H1 (cell line): ENCODE measurements at regions not wholly inside any gene's neighbourhood (a gene's known extent, or its start where the extent isn't known, plus 50 kb on each side); places are given as distances from the start of the nearest gene placed in this dataset.

ENCODE experiments used
- CTCF ChIA-PET: fragments of 300-600 bp; sonication (Branson Sonifier 250); formaldehyde crosslinking; loops from one replicate; lab custom pipeline; 2021; ENCODE audit not compliant: partially characterized antibody; lab: Charles Lee
- POLR2A ChIA-PET: fragments of 300-600 bp; sonication (Branson Sonifier 250); formaldehyde crosslinking; loops from one replicate; lab custom pipeline; 2021; ENCODE audit warnings: inconsistent platforms; ENCODE audit not compliant: partially characterized antibody; lab: Charles Lee
- DNase-seq, 2 experiments: peaks; one replicate each; pipeline versions ENCODE4 v3.0.0 to v3.0.0-alpha.2; 2010 to 2022; ENCODE audit warnings: low spot score in 2 of 2, low read depth in 1 of 2, mixed read lengths in 1 of 2
- FAIRE-seq: peaks from 2 replicates; lab custom pipeline; 2011; peaks lifted over from hg19 to GRCh38; lab: Jason Lieb, UNC
- H2AFZ ChIP-seq: 2 replicates; pipeline ENCODE4 v1.8.1; 2012; ENCODE audit warnings: low read length, inconsistent platforms
- H2AK5ac ChIP-seq: 2 replicates; pipeline ENCODE4 v1.6.1; 2013; ENCODE audit warnings: low read depth, low read length
- H2BK120ac ChIP-seq: replicated peaks from 2 replicates; pipeline ENCODE3; 2013; ENCODE audit warnings: low read depth, low read length, inconsistent platforms
- H2BK12ac ChIP-seq: 2 replicates; pipeline ENCODE4 v1.6.1; 2013; ENCODE audit warnings: low read depth, low read length
- H2BK15ac ChIP-seq: 2 replicates; pipeline ENCODE4 v1.6.1; 2013; ENCODE audit warnings: low read length
- H2BK20ac ChIP-seq: 2 replicates; pipeline ENCODE4 v1.6.1; 2013; ENCODE audit warnings: low read length
- H2BK5ac ChIP-seq: 2 replicates; pipeline ENCODE4 v1.6.1; 2013; ENCODE audit warnings: low read depth, low read length
- H3K14ac ChIP-seq: 2 replicates; pipeline ENCODE4 v1.6.1; 2013; ENCODE audit warnings: inconsistent platforms; ENCODE audit not compliant: insufficient read length
- H3K18ac ChIP-seq: 2 replicates; pipeline ENCODE4 v1.6.1; 2013; ENCODE audit warnings: low read length; ENCODE audit errors: extremely low read depth
- H3K23ac ChIP-seq: 2 replicates; pipeline ENCODE4 v1.6.1; 2013; ENCODE audit warnings: inconsistent platforms; ENCODE audit not compliant: insufficient read length
- H3K23me2 ChIP-seq: 2 replicates; pipeline ENCODE4 v1.6.1; 2013; ENCODE audit warnings: low read depth, low read length
- H3K27ac ChIP-seq: 2 replicates; pipeline ENCODE4 v1.6.1; 2011; ENCODE audit warnings: low read depth, low read length, inconsistent platforms
- H3K27me3 ChIP-seq, 4 experiments: replicated peaks in 1 of 4; 1 replicate in 1 of 4; 2 replicates in 3 of 4; pipeline versions ENCODE4 v1.6.1 to v1.8.1; 2011 to 2013; ENCODE audit warnings: low read length in 3 of 4, mild to moderate bottlenecking in 3 of 4, inconsistent platforms in 2 of 4, mixed read lengths in 2 of 4, moderate library complexity in 1 of 4; ENCODE audit not compliant: control insufficient read depth in 3 of 4, insufficient read depth in 3 of 4; ENCODE audit errors: extremely low read depth in 1 of 4
- H3K36me3 ChIP-seq, 4 experiments: 2 replicates each; pipeline versions ENCODE4 v1.6.1 to v1.8.1; 2011 to 2013; ENCODE audit warnings: mild to moderate bottlenecking in 4 of 4, low read length in 3 of 4, moderate library complexity in 2 of 4, control low read depth in 1 of 4, inconsistent platforms in 1 of 4; ENCODE audit not compliant: insufficient read depth in 4 of 4, control insufficient read depth in 2 of 4
- H3K4ac ChIP-seq: replicated peaks from 2 replicates; pipeline ENCODE3; 2013; ENCODE audit warnings: low read length, low read depth, mixed read lengths, inconsistent platforms; ENCODE audit not compliant: insufficient read length
- H3K4me1 ChIP-seq, 4 experiments: replicated peaks in 1 of 4; 1 replicate in 1 of 4; 2 replicates in 3 of 4; pipeline versions ENCODE4 v1.6.1 to v1.8.1; 2011 to 2013; ENCODE audit warnings: low read length in 3 of 4, inconsistent platforms in 2 of 4, mixed read lengths in 1 of 4; ENCODE audit not compliant: insufficient read depth in 4 of 4, control insufficient read depth in 3 of 4
- H3K4me2 ChIP-seq, 2 experiments: 2 replicates each; pipeline versions ENCODE4 v1.6.1 to v1.8.1; 2011 to 2013; ENCODE audit warnings: low read depth in 2 of 2, low read length in 2 of 2, control low read depth in 1 of 2, inconsistent platforms in 1 of 2, mild to moderate bottlenecking in 1 of 2; ENCODE audit not compliant: insufficient read depth in 1 of 2
- H3K4me3 ChIP-seq, 4 experiments: fragments of 200-600, 300-600 bp in 1 of 4; sonication (generic), shearing (Covaris generic), sonication (Bioruptor Twin) in 1 of 4; 2 replicates each; pipeline versions ENCODE4 v1.5.1 to v1.8.1; 2011 to 2016; ENCODE audit warnings: low read length in 4 of 4, low read depth in 3 of 4, control low read depth in 2 of 4, inconsistent platforms in 2 of 4, mild to moderate bottlenecking in 2 of 4, mixed read lengths in 1 of 4, moderate library complexity in 1 of 4; ENCODE audit not compliant: insufficient read depth in 2 of 4; ENCODE audit errors: extremely low read depth in 1 of 4
- H3K56ac ChIP-seq: replicated peaks from 2 replicates; pipeline ENCODE3; 2013; ENCODE audit warnings: low read depth, mild to moderate bottlenecking, mixed read lengths, low read length, inconsistent platforms; ENCODE audit not compliant: insufficient read length
- H3K79me1 ChIP-seq: 2 replicates; pipeline ENCODE4 v1.6.1; 2013; ENCODE audit warnings: low read depth, low read length, control low read depth
- H3K79me2 ChIP-seq, 2 experiments: 2 replicates each; pipeline versions ENCODE4 v1.6.1 to v1.8.1; 2012 to 2013; ENCODE audit warnings: low read length in 2 of 2, mild to moderate bottlenecking in 2 of 2, inconsistent platforms in 1 of 2; ENCODE audit not compliant: insufficient read depth in 2 of 2, control insufficient read depth in 1 of 2
- H3K9ac ChIP-seq, 4 experiments: replicated peaks in 1 of 4; 1 replicate in 1 of 4; 2 replicates in 3 of 4; pipeline versions ENCODE4 v1.6.1 to v1.8.1; 2011 to 2013; ENCODE audit warnings: low read depth in 3 of 4, low read length in 3 of 4, control low read depth in 2 of 4, mild to moderate bottlenecking in 2 of 4, moderate library complexity in 2 of 4, inconsistent platforms in 1 of 4; ENCODE audit errors: extremely low read depth in 1 of 4
- H3K9me3 ChIP-seq, 2 experiments: 2 replicates each; pipeline versions ENCODE4 v1.6.1 to v1.8.1; 2012 to 2013; ENCODE audit warnings: mild to moderate bottlenecking in 2 of 2, moderate library complexity in 2 of 2, control low read depth in 1 of 2, inconsistent platforms in 1 of 2, low read depth in 1 of 2, low read length in 1 of 2, mixed read lengths in 1 of 2; ENCODE audit not compliant: insufficient read depth in 2 of 2
- H4K20me1 ChIP-seq, 2 experiments: replicated peaks in 1 of 2; 2 replicates each; pipeline versions ENCODE3 to v1.8.1; 2011 to 2013; ENCODE audit warnings: inconsistent platforms in 2 of 2, low read length in 2 of 2, mild to moderate bottlenecking in 1 of 2; ENCODE audit not compliant: insufficient read depth in 2 of 2, control insufficient read depth in 1 of 2
- H4K5ac ChIP-seq: 2 replicates; pipeline ENCODE4 v1.6.1; 2013; ENCODE audit warnings: low read length, low read depth, mixed read lengths, inconsistent platforms; ENCODE audit not compliant: insufficient read length
- H4K8ac ChIP-seq: 2 replicates; pipeline ENCODE4 v1.8.0; 2013; ENCODE audit warnings: mild to moderate bottlenecking, moderate library complexity, low read length, inconsistent platforms; ENCODE audit not compliant: insufficient read depth; ENCODE audit errors: extremely low read depth
- H4K91ac ChIP-seq: replicated peaks from 2 replicates; pipeline ENCODE3; 2013; ENCODE audit warnings: low read length, mixed read lengths, inconsistent platforms; ENCODE audit not compliant: insufficient read length
- BACH1 ChIP-seq: IDR thresholded peaks from 2 replicates; pipeline ENCODE4 v1.6.1; 2012; ENCODE audit warnings: low read length, improper control_type of control experiment
- BRCA1 ChIP-seq: IDR thresholded peaks from 2 replicates; pipeline ENCODE4 v1.6.1; 2012; ENCODE audit warnings: low read depth, low read length, improper control_type of control experiment
- CREB1 ChIP-seq: IDR thresholded peaks from 2 replicates; pipeline ENCODE4 v1.6.1; 2012; ENCODE audit warnings: inconsistent platforms
- GABPA ChIP-seq: IDR thresholded peaks from 2 replicates; pipeline ENCODE4 v1.6.1; 2011; ENCODE audit warnings: mild to moderate bottlenecking, low read length, moderate library complexity, borderline replicate concordance; ENCODE audit not compliant: insufficient read depth
- HDAC2 ChIP-seq, 2 experiments: fragments of 300-600 bp in 1 of 2; sonication (generic) in 1 of 2; IDR thresholded peaks; 2 replicates each; pipeline ENCODE4 v1.6.1; 2011 to 2012; ENCODE audit warnings: low read depth in 2 of 2, low read length in 2 of 2, mild to moderate bottlenecking in 2 of 2, moderate library complexity in 2 of 2, borderline replicate concordance in 1 of 2, inconsistent platforms in 1 of 2
- NRF1 ChIP-seq: IDR thresholded peaks from 2 replicates; pipeline ENCODE4 v1.6.1; 2011; ENCODE audit warnings: mild to moderate bottlenecking, low read depth, low read length, improper control_type of control experiment
- PHF8 ChIP-seq: fragments of 200-600 bp; sonication (generic); conservative IDR thresholded peaks from 2 replicates; pipeline ENCODE4 v1.7.1; 2012; ENCODE audit warnings: low read depth, mild to moderate bottlenecking, inconsistent platforms, low read length, moderate library complexity
- POLR2A ChIP-seq, 2 experiments: IDR thresholded peaks; 1 replicate in 1 of 2; 2 replicates in 1 of 2; pipeline ENCODE4 v1.6.1; 2011; ENCODE audit warnings: low read depth in 2 of 2, low read length in 2 of 2, mild to moderate bottlenecking in 2 of 2; ENCODE audit errors: control extremely low read depth in 1 of 2
- RNF2 ChIP-seq: fragments of 200-900, 300-1000 bp; sonication (generic); IDR thresholded peaks from 2 replicates; pipeline ENCODE4 v1.7.1; 2016; ENCODE audit warnings: borderline replicate concordance, low read depth, mild to moderate bottlenecking, antibody characterized with exemption, low read length; ENCODE audit not compliant: poor library complexity, severe bottlenecking; ENCODE audit errors: missing control alignments
- SAP30 ChIP-seq: fragments of 300-600 bp; sonication (generic); IDR thresholded peaks from 2 replicates; pipeline ENCODE4 v1.7.1; 2012; ENCODE audit warnings: low read length, moderate library complexity, mild to moderate bottlenecking, inconsistent platforms; ENCODE audit not compliant: insufficient read depth, insufficient replicate concordance
- WGBS, 2 experiments: shearing (Covaris generic) in 1 of 2; methylation state at CpG; one replicate each; pipeline versions ENCODE4 v1.1.6 to v1.1.7; 2013 to 2015; ENCODE audit warnings: low lambda C conversion rate in 2 of 2, mixed read lengths in 2 of 2, inconsistent platforms in 1 of 2, low coverage in 1 of 2, missing lambda C conversion rate in 1 of 2; ENCODE audit not compliant: insufficient replicate concordance in 2 of 2, insufficient coverage in 1 of 2, insufficient read length in 1 of 2; ENCODE audit errors: extremely low coverage in 1 of 2, missing lambda C conversion rate in 1 of 2; 5-methylcytosine and 5-hydroxymethylcytosine counted together
- TF ChIP-seq, protein P1 (sequence below): IDR thresholded peaks from 2 replicates; pipeline ENCODE4 v1.6.1; 2012; ENCODE audit warnings: low read length, inconsistent platforms
- TF ChIP-seq, protein P2 (sequence below): IDR thresholded peaks from 2 replicates; pipeline ENCODE4 v1.6.1; 2012; ENCODE audit warnings: inconsistent platforms

DNA sequence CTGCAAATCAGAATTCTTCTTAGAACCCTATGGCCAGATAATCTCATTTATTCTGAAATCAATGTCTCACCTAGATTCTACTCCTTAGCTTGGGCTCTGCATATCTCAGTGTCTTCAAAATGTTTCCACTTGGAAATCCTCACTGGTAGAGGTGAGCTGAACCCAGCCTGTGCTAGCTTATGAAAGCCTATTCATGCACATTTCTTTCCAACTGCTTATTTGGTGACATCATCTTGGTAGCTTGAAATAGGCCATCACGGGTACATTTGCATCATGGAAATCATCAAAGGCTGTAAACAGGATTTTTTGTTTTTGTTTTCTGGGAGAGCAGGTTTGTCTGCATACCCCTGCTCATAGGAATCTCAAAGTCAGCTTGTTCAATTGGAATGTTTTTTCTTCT is 130.8 kb downstream of the KCNJ18 start:
- TF ChIP-seq SAP30 (no peak), BRCA1 (no peak), BACH1 (no peak), GABPA (no peak), CREB1 (no peak), NRF1 (no peak), POLR2A (IDR thresholded peaks at IDR 0.05; ENCODE audit: control extremely low read depth in 1 of 2, low read depth in 2 of 2, low read length in 2 of 2) (no peak), PHF8 (no peak), HDAC2 (IDR thresholded peaks at IDR 0.05; ENCODE audit: borderline replicate concordance in 1 of 2, low read depth in 2 of 2, low read length in 2 of 2) (no peak), RNF2 (no peak)
- TF ChIP-seq, protein P1, sequence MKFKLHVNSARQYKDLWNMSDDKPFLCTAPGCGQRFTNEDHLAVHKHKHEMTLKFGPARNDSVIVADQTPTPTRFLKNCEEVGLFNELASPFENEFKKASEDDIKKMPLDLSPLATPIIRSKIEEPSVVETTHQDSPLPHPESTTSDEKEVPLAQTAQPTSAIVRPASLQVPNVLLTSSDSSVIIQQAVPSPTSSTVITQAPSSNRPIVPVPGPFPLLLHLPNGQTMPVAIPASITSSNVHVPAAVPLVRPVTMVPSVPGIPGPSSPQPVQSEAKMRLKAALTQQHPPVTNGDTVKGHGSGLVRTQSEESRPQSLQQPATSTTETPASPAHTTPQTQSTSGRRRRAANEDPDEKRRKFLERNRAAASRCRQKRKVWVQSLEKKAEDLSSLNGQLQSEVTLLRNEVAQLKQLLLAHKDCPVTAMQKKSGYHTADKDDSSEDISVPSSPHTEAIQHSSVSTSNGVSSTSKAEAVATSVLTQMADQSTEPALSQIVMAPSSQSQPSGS, result no peak
- TF ChIP-seq, protein P2, sequence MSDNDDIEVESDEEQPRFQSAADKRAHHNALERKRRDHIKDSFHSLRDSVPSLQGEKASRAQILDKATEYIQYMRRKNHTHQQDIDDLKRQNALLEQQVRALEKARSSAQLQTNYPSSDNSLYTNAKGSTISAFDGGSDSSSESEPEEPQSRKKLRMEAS, result no peak
- TF ChIP-seq, all 59 proteins: peak for 0
- Histone ChIP-seq H3K4me2 (no peak overlapping the region), H3K4me1 (no peaks in the 10 kb centered on the region), H3K79me1 (no peaks in the 10 kb centered on the region), H3K4ac (no peak overlapping the region), H2AK5ac (no peak overlapping the region), H4K91ac (no peak overlapping the region), H2BK12ac (no peak overlapping the region), H3K27me3 (no peaks in the 10 kb centered on the region), H3K4me3 (no peak overlapping the region), H3K23me2 (no peaks in the 10 kb centered on the region), H3K27ac (no peak overlapping the region), H3K9ac (no peak overlapping the region), H2BK15ac (no peak overlapping the region), H2BK5ac (no peak overlapping the region), H2BK120ac (no peak overlapping the region), H4K5ac (no peak overlapping the region), H3K18ac (no peak overlapping the region), H3K56ac (no peak overlapping the region), H2AFZ (no peak overlapping the region), H3K9me3 (peaks cover 68 to 71% of the 10 kb centered on the region in 2 experiments), H3K14ac (no peak overlapping the region), H3K23ac (no peak overlapping the region), H3K79me2 (no peaks in the 10 kb centered on the region), H3K36me3 (no peaks in the 10 kb centered on the region), H2BK20ac (no peak overlapping the region), H4K20me1 (no peaks in the 10 kb centered on the region), H4K8ac (no peak overlapping the region)
- ChIA-PET CTCF (no interaction called here), POLR2A (no interaction called here)
- FAIRE-seq, result no peak
- no peak for DNase-seq
- 91% methylated on average over 1 of the region's 1 CpG; no CpG with 5 or more reads in 1 of the 2 experiments for WGBS, 2 experiments
